ENCODE measurements at regions not wholly inside any gene's neighbourhood (a gene's known extent, or its start where the extent isn't known, plus 50 kb on each side); places are given as distances from the start of the nearest gene placed in this dataset.

GRCh38 chr18:71899183-71899582, 645.0 kb downstream of the CBLN2 start:
- TF ChIP-seq CTCF (IDR thresholded peaks at IDR 0.05; ENCODE audit: control extremely low read depth, extremely low read depth, low read depth, missing control alignments), result no peak
- no peak for DNase-seq (ENCODE audit: extremely low spot score)
- ChIA-PET CTCF (interaction anchor here (1.0 kb wide), 1 partner anchor 10 kb away, joined by 3 read pairs; no protein-coding TSS in a partner anchor), POLR2A (no interaction called here)

- ChIA-PET POLR2A (no interaction called here), CTCF (no interaction called here)
- no peak for TF ChIP-seq CTCF (IDR thresholded peaks at IDR 0.05; ENCODE audit: control extremely low read depth, extremely low read depth, low read depth, missing control alignments)
- no peak for DNase-seq (ENCODE audit: extremely low spot score)
Observed at GRCh38 chr18:71887509-71887908, 656.6 kb downstream of the CBLN2 start.

GRCh38 chr18:71878226-71878625, 665.9 kb downstream of the CBLN2 start:
- POLR2A ChIA-PET, result no interaction called here
- DNase-seq (ENCODE audit: extremely low spot score), result no peak
- CTCF ChIA-PET, result no interaction called here
- TF ChIP-seq CTCF (IDR thresholded peaks at IDR 0.05; ENCODE audit: control extremely low read depth, extremely low read depth, low read depth, missing control alignments), result no peak

- DNase-seq (ENCODE audit: extremely low spot score), result no peak
- no peak for TF ChIP-seq CTCF (IDR thresholded peaks at IDR 0.05; ENCODE audit: control extremely low read depth, extremely low read depth, low read depth, missing control alignments)
- CTCF ChIA-PET, result no interaction called here
- POLR2A ChIA-PET, result no interaction called here
Observed at GRCh38 chr18:71873695-71874094, 670.4 kb downstream of the CBLN2 start.

- no peak for TF ChIP-seq CTCF (IDR thresholded peaks at IDR 0.05; ENCODE audit: control extremely low read depth, extremely low read depth, low read depth, missing control alignments)
- DNase-seq (ENCODE audit: extremely low spot score), result no peak
- CTCF ChIA-PET, result no interaction called here
- POLR2A ChIA-PET, result no interaction called here
Observed at GRCh38 chr18:71865888-71866287, 678.3 kb downstream of the CBLN2 start.

- POLR2A ChIA-PET, result no interaction called here
- DNase-seq (ENCODE audit: extremely low spot score), result no peak
- TF ChIP-seq CTCF (IDR thresholded peaks at IDR 0.05; ENCODE audit: control extremely low read depth, extremely low read depth, low read depth, missing control alignments), result no peak
- CTCF ChIA-PET, result no interaction called here
Observed at GRCh38 chr18:71850602-71851001, 693.5 kb downstream of the CBLN2 start.

GRCh38 chr18:71849407-71849806, 694.7 kb downstream of the CBLN2 start:
- POLR2A ChIA-PET, result no interaction called here

More at GRCh38 chr18:71849407-71849806, 694.7 kb downstream of the CBLN2 start:
- no peak for TF ChIP-seq CTCF (IDR thresholded peaks at IDR 0.05; ENCODE audit: control extremely low read depth, extremely low read depth, low read depth, missing control alignments)
- CTCF ChIA-PET, result no interaction called here
- DNase-seq (ENCODE audit: extremely low spot score), result no peak

Measured in GM10248 (cell line).